Iris pigment epithelial cell (primary cell): ENCODE measurements at regions not wholly inside any gene's neighbourhood (a gene's known extent, or its start where the extent isn't known, plus 50 kb on each side); places are given as distances from the start of the nearest gene placed in this dataset.
A peak's percentile ranks its signal among the peaks of the same experiment; 100 is the strongest.
"Not testable (repeated sequence)": the region's sequence is repeated elsewhere in the genome, so short reads cannot be mapped to it uniquely, and the experiment has no call there.

Source experiments
- DNase-seq: peaks from one replicate; pipeline ENCODE4 v3.0.0-alpha.2; 2011; ENCODE audit warnings: low read depth

DNA sequence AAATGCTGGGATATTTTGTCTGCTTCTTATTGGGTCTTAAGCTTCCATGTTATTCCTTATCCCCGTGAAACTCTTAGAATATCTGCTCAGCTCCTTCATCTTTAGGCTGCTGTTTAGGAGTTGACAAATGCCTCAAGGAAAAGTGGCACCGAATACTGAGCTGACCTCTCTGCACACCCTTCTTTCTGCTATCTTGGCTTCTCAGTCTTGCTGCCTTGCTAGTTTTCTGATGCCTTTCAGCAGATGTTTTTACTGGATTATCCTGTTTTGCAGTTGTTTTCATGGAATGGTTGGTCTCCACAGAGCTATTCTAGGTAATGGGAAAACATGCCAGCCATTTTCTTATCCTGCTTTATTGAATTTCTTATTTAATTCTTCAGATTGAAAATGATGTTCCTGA, 86.3 kb downstream of the GYPE start:
- DNase-seq, result no peak

DNA sequence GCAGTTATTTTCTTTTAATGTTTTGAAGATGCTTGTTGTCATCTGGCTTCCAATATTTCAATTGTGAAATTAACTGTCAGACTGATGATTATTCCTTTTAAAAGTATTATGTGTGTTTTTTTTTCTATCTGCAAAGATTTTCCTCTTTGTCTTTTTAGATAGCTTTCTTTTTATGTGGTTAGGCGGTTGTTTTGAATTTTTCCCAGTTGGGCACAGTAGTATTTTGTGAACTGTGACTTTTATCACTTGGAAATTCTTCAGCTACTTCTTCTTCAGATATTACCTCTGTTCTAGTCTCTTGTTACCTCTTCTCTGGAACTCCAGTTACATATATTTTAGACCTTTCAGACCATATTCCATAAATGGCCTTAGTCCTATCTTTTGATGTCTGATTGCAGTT, 87.5 kb downstream of the GYPE start:
- DNase-seq, result not testable (repeated sequence)

GRCh38 chr4:143815375-143815774, 90.0 kb downstream of the GYPE start:
- DNase-seq, result not testable (repeated sequence)

DNA sequence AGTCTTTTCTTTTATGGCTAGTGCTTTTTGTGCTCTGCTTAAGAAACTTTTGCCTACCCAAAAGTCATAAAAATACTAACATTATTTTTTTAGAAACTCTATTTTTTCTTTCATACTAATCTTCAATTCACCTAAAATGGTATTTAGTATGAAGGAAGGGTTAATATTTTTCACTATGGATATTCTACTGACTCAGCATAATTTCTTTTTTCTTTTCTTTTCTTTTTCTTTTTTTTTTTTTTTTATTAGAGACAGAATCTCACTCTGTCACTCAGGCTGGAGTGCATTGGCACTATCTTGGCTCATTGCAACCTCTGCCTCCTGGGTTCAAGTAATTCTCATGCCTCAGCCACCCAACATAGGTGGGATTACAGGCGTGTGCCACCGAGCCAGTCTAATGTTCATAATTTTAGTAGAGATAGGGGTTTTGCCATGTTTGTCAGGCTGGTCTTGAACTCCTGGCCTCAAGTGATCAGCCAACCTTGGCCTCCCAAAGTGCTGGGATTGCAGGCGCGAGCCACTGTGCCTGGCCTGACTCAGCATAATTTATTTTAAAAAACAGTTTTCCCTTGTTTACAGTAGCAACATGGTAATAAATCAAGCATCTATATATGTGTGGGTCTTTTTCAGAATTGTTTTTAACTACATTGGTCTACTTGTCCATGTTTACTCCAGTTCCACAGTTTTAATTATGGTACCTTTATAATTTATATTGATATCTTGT, 91.8 kb downstream of the GYPE start:
- DNase-seq, result not testable (repeated sequence)

- DNase-seq, result not testable (repeated sequence)
Observed at GRCh38 chr4:143791693-143792092, 91.2 kb upstream of the FREM3 start.

DNA sequence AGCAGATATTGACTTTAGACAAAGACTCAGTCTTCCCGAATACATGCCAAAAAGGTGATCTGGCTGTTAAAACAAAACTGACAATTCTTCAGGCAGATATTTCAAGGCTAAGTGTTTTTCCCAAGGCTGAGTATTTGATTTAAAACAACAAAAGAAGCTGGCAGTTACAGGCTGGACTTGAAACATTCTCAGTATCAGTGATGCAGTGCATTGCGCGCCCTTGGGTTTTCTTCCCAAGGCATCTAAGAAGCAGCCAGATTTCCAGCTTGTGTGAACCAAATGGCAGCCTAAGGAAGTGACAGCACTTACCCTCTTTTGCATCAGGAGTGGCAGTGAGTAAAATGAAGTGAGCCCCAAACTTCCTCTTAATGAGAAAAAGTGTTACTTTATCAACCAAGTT, 90.0 kb upstream of the FREM3 start:
- not testable (repeated sequence) for DNase-seq

- not testable (repeated sequence) for DNase-seq
Observed at GRCh38 chr4:143789618-143790017, 89.1 kb upstream of the FREM3 start.

DNA sequence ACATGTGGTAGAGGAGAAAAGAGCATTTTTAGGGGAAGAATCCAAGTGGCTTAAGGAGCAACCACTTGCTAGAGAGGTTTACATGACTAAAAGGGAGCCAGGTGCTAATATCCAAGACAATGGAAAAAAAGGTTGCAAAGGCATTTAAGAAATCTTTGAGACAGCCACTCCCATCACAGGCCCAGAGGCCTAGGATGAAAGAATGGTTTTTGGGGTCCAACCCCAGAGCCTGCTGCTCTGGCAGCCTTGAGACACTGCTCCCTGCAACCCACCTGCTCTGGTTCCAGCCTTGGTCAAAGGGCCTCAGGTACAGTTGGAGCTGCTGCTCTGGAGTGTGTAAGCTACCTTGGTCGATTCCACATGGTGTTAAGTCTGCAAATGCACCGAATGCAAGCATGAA, 84.1 kb upstream of the FREM3 start:
- no peak for DNase-seq

DNA sequence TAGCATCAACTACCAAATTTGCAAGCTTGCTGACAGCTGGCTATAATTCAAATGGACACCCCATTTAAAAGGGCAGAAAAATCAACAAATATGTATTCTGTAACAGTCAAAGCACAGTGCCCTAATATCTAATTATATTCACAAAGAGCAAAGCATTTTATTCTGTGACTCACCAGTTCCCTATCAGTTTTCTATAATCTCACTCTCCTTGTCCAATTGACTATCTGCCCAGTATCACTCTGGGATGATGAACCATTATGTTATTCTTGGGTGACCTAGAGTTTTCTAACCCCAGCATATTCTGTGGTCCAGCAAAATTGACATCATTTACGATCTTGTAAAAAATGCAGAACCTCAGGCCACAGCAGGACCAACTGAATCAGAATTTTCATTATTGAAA, 82.0 kb upstream of the FREM3 start:
- no peak for DNase-seq

GRCh38 chr4:143773998-143774895, 73.8 kb upstream of the FREM3 start:
- peak; percentile 72 for DNase-seq

- DNase-seq, result no peak
Observed at GRCh38 chr4:143771269-143771668, 70.8 kb upstream of the FREM3 start.

DNA sequence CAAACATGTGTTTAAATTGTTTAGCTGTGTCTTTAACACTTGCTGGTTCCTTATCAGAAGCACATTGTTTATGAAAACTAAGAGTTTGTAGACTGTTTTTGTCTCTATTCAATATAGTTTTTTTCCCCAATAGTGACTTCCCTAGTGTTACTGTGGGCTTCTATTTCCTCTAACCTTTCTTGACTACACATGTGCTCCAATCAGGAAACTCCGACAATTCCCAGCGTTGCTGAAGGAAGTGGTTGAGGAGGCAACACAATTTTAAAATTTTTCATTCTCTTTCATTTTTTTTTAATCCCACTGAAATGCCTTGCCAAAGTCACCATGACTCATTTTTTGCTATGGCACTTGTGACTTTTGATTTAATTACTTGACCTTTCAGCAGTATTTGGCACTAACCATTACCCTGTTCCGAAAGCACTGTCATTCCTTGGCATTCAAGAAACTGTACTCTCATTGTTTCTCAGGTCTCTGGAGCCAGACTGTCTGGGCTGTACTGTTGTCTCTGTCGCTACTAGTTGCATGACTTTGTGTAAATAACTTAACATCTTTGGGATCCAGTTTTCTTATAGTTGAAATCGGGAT, 67.6 kb upstream of the FREM3 start:
- DNase-seq, result no peak

DNA sequence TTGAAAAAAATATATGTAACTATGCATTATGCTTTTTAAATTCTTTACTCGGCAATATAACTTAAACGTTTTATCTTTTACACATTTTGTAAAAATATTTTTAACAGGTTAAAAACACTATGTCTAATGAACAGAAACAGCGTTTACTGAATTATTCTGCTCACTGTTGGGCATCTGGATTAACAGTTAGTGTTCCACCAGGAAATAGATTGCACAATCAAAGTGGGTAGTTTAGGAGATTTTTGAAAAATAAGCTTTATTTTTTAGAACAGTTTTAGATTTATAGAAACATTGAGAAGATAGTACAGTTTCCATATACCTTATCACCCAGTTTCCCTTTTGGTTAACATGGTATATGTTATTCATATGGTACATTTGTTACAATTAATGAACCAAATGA, 63.1 kb upstream of the FREM3 start:
- DNase-seq, result no peak

- no peak for DNase-seq
Observed at GRCh38 chr4:143762511-143762910, 62.0 kb upstream of the FREM3 start.
